ENCODE measurements at regions not wholly inside any gene's neighbourhood (a gene's known extent, or its start where the extent isn't known, plus 50 kb on each side); places are given as distances from the start of the nearest gene placed in this dataset.
"Not testable (repeated sequence)": the region's sequence is repeated elsewhere in the genome, so short reads cannot be mapped to it uniquely, and the experiment has no call there.

DNA sequence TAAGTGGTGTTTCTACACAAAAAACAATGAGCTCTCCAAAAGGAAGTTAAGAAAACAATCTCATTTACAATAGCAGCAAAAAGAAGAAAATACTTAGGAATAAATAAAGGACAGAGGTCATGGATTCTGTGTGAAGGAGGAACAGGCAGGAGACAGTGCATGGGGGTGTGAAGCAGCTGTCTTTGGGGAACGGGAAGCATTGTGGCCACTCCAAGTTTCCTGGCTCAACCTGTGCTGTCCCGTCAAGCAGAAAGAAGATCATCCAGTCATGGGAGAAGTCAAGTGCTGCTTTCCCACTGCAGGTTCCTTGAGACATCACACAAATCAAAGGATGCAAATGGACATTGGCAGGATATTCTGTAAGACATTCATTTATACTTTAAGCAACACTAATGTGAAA lies 66.1 kb upstream of the MAML3 start:
- no peak overlapping the region for H3K4me3 Mint-ChIP-seq
- no peaks in the 10 kb centered on the region for H3K9me3 ChIP-seq (ENCODE audit: control extremely low read depth in 1 of 3, control insufficient read depth in 2 of 3, insufficient read depth in 1 of 3, low read length in 2 of 3)
- no peak overlapping the region for H3K27ac ChIP-seq (ENCODE audit: low read length in 2 of 2)
- POLR2A ChIA-PET, result no interaction called here
- intact Hi-C loops (cut with micrococcal nuclease), result no loop called here
- CTCF ChIA-PET, result no interaction called here
- no peak overlapping the region for H2AFZ ChIP-seq (ENCODE audit: insufficient read depth, low read depth, low read length, poor library complexity, severe bottlenecking)
- H3K4me2 ChIP-seq (replicated peaks; ENCODE audit: low read depth, low read length, poor library complexity, severe bottlenecking), result no peak overlapping the region
- no peaks in the 10 kb centered on the region for H4K20me1 ChIP-seq (ENCODE audit: control insufficient read depth, insufficient read depth, low read length, poor library complexity, severe bottlenecking)
- no peak overlapping the region for H3K4me3 ChIP-seq (ENCODE audit: control extremely low read depth in 1 of 5, extremely low read depth in 1 of 5, insufficient read depth in 1 of 5, low read depth in 2 of 5, low read length in 4 of 5)
- H3K9me3 Mint-ChIP-seq (ENCODE audit: insufficient read depth), result no peaks in the 10 kb centered on the region
- DNase-seq (no peak), ATAC-seq (ENCODE audit: low read depth) (no peak)
- TF ChIP-seq, protein P1, sequence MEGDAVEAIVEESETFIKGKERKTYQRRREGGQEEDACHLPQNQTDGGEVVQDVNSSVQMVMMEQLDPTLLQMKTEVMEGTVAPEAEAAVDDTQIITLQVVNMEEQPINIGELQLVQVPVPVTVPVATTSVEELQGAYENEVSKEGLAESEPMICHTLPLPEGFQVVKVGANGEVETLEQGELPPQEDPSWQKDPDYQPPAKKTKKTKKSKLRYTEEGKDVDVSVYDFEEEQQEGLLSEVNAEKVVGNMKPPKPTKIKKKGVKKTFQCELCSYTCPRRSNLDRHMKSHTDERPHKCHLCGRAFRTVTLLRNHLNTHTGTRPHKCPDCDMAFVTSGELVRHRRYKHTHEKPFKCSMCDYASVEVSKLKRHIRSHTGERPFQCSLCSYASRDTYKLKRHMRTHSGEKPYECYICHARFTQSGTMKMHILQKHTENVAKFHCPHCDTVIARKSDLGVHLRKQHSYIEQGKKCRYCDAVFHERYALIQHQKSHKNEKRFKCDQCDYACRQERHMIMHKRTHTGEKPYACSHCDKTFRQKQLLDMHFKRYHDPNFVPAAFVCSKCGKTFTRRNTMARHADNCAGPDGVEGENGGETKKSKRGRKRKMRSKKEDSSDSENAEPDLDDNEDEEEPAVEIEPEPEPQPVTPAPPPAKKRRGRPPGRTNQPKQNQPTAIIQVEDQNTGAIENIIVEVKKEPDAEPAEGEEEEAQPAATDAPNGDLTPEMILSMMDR (IDR thresholded peaks at IDR 0.05), result no peak
- no peak for TF ChIP-seq EZH2 (IDR thresholded peaks at IDR 0.05; ENCODE audit: borderline replicate concordance, insufficient read depth, low read depth, low read length, poor library complexity, severe bottlenecking)
- 65% methylated on average over 2 of the region's 2 CpGs for WGBS (ENCODE audit: insufficient coverage)
- H3K79me2 ChIP-seq (ENCODE audit: control insufficient read depth, insufficient read depth, low read length), result no peaks in the 10 kb centered on the region
- H3K36me3 ChIP-seq (replicated peaks in 1 of 2; ENCODE audit: control extremely low read depth in 1 of 2, control insufficient read depth in 1 of 2, extremely low read depth in 1 of 2, insufficient read depth in 2 of 2, low read length in 1 of 2), result no peaks in the 10 kb centered on the region
- H3K27me3 Mint-ChIP-seq, result peaks cover 7% of the 10 kb centered on the region
- no peak overlapping the region for H3K27ac Mint-ChIP-seq
- no peaks in the 10 kb centered on the region for H3K4me1 ChIP-seq (ENCODE audit: control insufficient read depth in 2 of 2, insufficient read depth in 2 of 2, low read length in 2 of 2)
- H3K9ac ChIP-seq (ENCODE audit: low read length), result no peak overlapping the region
- H3K4me1 Mint-ChIP-seq, result no peaks in the 10 kb centered on the region
- H3K27me3 ChIP-seq (replicated peaks in 1 of 4; ENCODE audit: control extremely low read depth in 1 of 4, control insufficient read depth in 3 of 4, insufficient read depth in 4 of 4, low read length in 3 of 4), result peaks cover 0 to 3% (median 0%) of the 10 kb centered on the region in 4 experiments

DNA sequence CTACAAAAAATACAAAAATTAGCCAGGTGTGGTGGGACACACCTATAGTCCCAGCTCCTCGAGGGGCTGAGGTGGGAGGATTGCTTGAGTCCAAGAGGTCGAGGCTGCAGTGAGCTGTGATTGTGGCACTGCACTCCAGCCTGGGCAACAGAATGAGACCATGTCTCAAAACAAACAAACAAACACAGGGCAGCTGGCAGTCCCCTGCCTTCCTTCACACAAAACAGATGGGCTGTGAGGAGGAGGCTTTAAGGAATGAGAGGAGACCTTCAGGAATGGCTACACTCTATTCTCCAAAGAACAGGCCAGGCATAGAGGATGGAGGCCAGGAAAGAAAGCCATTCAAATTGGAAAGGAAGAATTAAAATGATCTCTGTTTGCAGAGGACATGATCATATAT lies 65.6 kb upstream of the MAML3 start:
- no peak overlapping the region for H3K27ac ChIP-seq (ENCODE audit: low read length in 2 of 2)
- no peak for ATAC-seq (ENCODE audit: low read depth)
- no peaks in the 10 kb centered on the region for H3K36me3 ChIP-seq (replicated peaks in 1 of 2; ENCODE audit: control extremely low read depth in 1 of 2, control insufficient read depth in 1 of 2, extremely low read depth in 1 of 2, insufficient read depth in 2 of 2, low read length in 1 of 2)
- ChIA-PET POLR2A (no interaction called here), CTCF (no interaction called here)
- Mint-ChIP-seq H3K27ac (no peak overlapping the region), H3K4me1 (no peaks in the 10 kb centered on the region), H3K9me3 (ENCODE audit: insufficient read depth) (no peaks in the 10 kb centered on the region), H3K4me3 (no peak overlapping the region), H3K27me3 (peaks cover 12% of the 10 kb centered on the region)
- TF ChIP-seq EZH2 (IDR thresholded peaks at IDR 0.05; ENCODE audit: borderline replicate concordance, insufficient read depth, low read depth, low read length, poor library complexity, severe bottlenecking), result no peak
- no CpG with 5 or more reads among the region's 2 CpGs for WGBS (ENCODE audit: insufficient coverage)
- no peak for DNase-seq
- H3K9ac ChIP-seq (ENCODE audit: low read length), result no peak overlapping the region
- no peaks in the 10 kb centered on the region for H3K9me3 ChIP-seq (ENCODE audit: control extremely low read depth in 1 of 3, control insufficient read depth in 2 of 3, insufficient read depth in 1 of 3, low read length in 2 of 3)
- H3K79me2 ChIP-seq (ENCODE audit: control insufficient read depth, insufficient read depth, low read length), result no peaks in the 10 kb centered on the region
- no peak overlapping the region for H2AFZ ChIP-seq (ENCODE audit: insufficient read depth, low read depth, low read length, poor library complexity, severe bottlenecking)
- intact Hi-C loops (cut with micrococcal nuclease), result no loop called here
- H3K27me3 ChIP-seq (replicated peaks in 1 of 4; ENCODE audit: control extremely low read depth in 1 of 4, control insufficient read depth in 3 of 4, insufficient read depth in 4 of 4, low read length in 3 of 4), result peaks cover 0 to 3% (median 0%) of the 10 kb centered on the region in 4 experiments
- no peak overlapping the region for H3K4me2 ChIP-seq (replicated peaks; ENCODE audit: low read depth, low read length, poor library complexity, severe bottlenecking)
- no peaks in the 10 kb centered on the region for H4K20me1 ChIP-seq (ENCODE audit: control insufficient read depth, insufficient read depth, low read length, poor library complexity, severe bottlenecking)
- H3K4me1 ChIP-seq (ENCODE audit: control insufficient read depth in 2 of 2, insufficient read depth in 2 of 2, low read length in 2 of 2), result no peaks in the 10 kb centered on the region
- H3K4me3 ChIP-seq (ENCODE audit: control extremely low read depth in 1 of 5, extremely low read depth in 1 of 5, insufficient read depth in 1 of 5, low read depth in 2 of 5, low read length in 4 of 5), result no peak overlapping the region

DNA sequence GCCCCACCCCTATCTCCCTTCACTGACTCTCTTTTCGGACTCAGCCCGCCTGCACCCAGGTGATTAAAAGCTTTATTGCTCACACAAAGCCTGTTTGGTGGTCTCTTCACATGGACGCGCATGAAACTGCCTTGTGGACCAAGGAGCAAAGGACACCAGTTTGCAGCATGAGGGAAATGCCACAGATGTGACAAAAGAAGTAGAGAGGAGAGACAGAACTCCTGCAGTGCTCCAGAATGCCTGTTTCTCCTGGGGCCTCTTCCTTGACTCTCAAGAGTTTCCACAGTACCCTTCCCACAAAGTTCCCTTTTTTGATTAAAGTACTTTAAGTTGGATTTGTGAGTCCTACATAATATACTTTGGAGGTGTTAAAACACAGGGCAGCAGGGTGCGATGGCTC lies 65.1 kb upstream of the MAML3 start:
- H3K9ac ChIP-seq (ENCODE audit: low read length); H3K27ac ChIP-seq (ENCODE audit: low read length in 2 of 2); POLR2A ChIA-PET; H3K36me3 ChIP-seq (replicated peaks in 1 of 2; ENCODE audit: control extremely low read depth in 1 of 2, control insufficient read depth in 1 of 2, extremely low read depth in 1 of 2, insufficient read depth in 2 of 2, low read length in 1 of 2); H3K27me3 ChIP-seq (replicated peaks in 1 of 4; ENCODE audit: control extremely low read depth in 1 of 4, control insufficient read depth in 3 of 4, insufficient read depth in 4 of 4, low read length in 3 of 4); H2AFZ ChIP-seq (ENCODE audit: insufficient read depth, low read depth, low read length, poor library complexity, severe bottlenecking); H3K4me3 Mint-ChIP-seq; ATAC-seq (ENCODE audit: low read depth); H3K4me1 ChIP-seq (ENCODE audit: control insufficient read depth in 2 of 2, insufficient read depth in 2 of 2, low read length in 2 of 2); H3K9me3 Mint-ChIP-seq (ENCODE audit: insufficient read depth); H4K20me1 ChIP-seq (ENCODE audit: control insufficient read depth, insufficient read depth, low read length, poor library complexity, severe bottlenecking); intact Hi-C loops (cut with micrococcal nuclease); H3K27ac Mint-ChIP-seq; H3K79me2 ChIP-seq (ENCODE audit: control insufficient read depth, insufficient read depth, low read length); H3K4me2 ChIP-seq (replicated peaks; ENCODE audit: low read depth, low read length, poor library complexity, severe bottlenecking); H3K4me1 Mint-ChIP-seq; CTCF ChIA-PET; DNase-seq; H3K4me3 ChIP-seq (ENCODE audit: control extremely low read depth in 1 of 5, extremely low read depth in 1 of 5, insufficient read depth in 1 of 5, low read depth in 2 of 5, low read length in 4 of 5); H3K9me3 ChIP-seq (ENCODE audit: control extremely low read depth in 1 of 3, control insufficient read depth in 2 of 3, insufficient read depth in 1 of 3, low read length in 2 of 3): not testable (repeated sequence)
- H3K27me3 Mint-ChIP-seq, result peaks cover 14% of the 10 kb centered on the region
- WGBS (ENCODE audit: insufficient coverage), result 100% methylated on average over 4 of the region's 5 CpGs

Measured in B cell (primary cell).